Thoracic aorta (tissue), 2 donors: ENCODE measurements at regions not wholly inside any gene's neighbourhood (a gene's known extent, or its start where the extent isn't known, plus 50 kb on each side); places are given as distances from the start of the nearest gene placed in this dataset.

Experiments used
- ATAC-seq: fragments of 150-250 bp; one replicate; pipeline ENCODE4 v1.8.0; 2017; ENCODE audit warnings: low read depth; ENCODE audit not compliant: insufficient number of reproducible peaks, low FRiP score
- DNase-seq: peaks from one replicate; pipeline ENCODE4 v3.0.0-alpha.2; 2020; ENCODE audit warnings: low spot score
- H3K27ac ChIP-seq, 2 donors: fragments of 200-600 bp; sonication (generic); 1 replicate in 1 of 2; 2 replicates in 1 of 2; pipeline ENCODE4 v1.5.1; 2016; ENCODE audit warnings: mild to moderate bottlenecking in 2 of 2, moderate library complexity in 2 of 2
- H3K27me3 ChIP-seq: fragments of 200-600 bp; sonication (generic); replicated peaks from 2 replicates; pipeline ENCODE4 v1.6.0; 2016; ENCODE audit warnings: mild to moderate bottlenecking; ENCODE audit not compliant: insufficient read depth
- H3K36me3 ChIP-seq: fragments of 200-600 bp; sonication (generic); one replicate; pipeline ENCODE4 v1.5.1; 2016
- H3K4me1 ChIP-seq, 2 donors: fragments of 200-600 bp; sonication (generic); 1 replicate in 1 of 2; 2 replicates in 1 of 2; pipeline versions ENCODE4 v1.5.1 to v1.6.0; 2016; ENCODE audit warnings: low read depth in 2 of 2, mild to moderate bottlenecking in 1 of 2; ENCODE audit not compliant: control insufficient read depth in 1 of 2
- H3K4me3 ChIP-seq: fragments of 200-600 bp; sonication (generic); 2 replicates; pipeline ENCODE4 v1.5.1; 2016; ENCODE audit warnings: mild to moderate bottlenecking
- H3K9me3 ChIP-seq: fragments of 200-600 bp; sonication (generic); 2 replicates; pipeline ENCODE4 v1.5.1; 2016
- CTCF ChIP-seq: fragments of 200-600 bp; sonication (generic); IDR thresholded peaks from one replicate; pipeline ENCODE4 v1.5.1; 2019; ENCODE audit warnings: antibody characterized with exemption

GRCh38 chr5:60546207-60546606, 153.8 kb downstream of the DEPDC1B start:
- Histone ChIP-seq H3K36me3 (no peaks in the 10 kb centered on the region), H3K27me3 (no peaks in the 10 kb centered on the region), H3K4me1 (peaks cover 29 to 51% of the 10 kb centered on the region in 2 donors), H3K9me3 (no peaks in the 10 kb centered on the region), H3K4me3 (no peak overlapping the region), H3K27ac (peak overlapping the region in 1 of 2 donors; percentile 24)
- DNase-seq (no peak), ATAC-seq (no peak)
- no peak for TF ChIP-seq CTCF

DNA sequence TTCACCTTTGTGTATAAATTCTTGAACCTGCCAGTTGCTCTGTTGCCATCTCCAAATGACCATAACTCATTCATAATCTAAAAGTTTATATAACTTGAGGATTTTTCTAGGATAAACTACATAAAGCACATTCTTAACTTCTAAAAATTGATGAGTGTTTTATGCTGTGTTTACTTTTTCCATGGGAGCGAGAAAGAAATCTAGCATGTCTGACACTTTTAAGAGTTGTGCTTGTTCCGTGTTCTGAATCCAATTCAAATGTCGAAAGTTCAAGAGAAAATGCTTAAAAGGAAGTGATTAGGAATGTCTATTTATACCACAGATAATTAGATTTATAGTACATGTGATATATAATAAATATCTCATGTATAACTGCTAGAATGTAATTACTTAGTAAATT, 154.4 kb downstream of the DEPDC1B start:
- H3K9me3 ChIP-seq = no peaks in the 10 kb centered on the region
- H3K27me3 ChIP-seq = no peaks in the 10 kb centered on the region
- no peaks in the 10 kb centered on the region for H3K36me3 ChIP-seq
- DNase-seq (no peak), ATAC-seq (no peak)
- H3K4me3 ChIP-seq = no peak overlapping the region
- H3K4me1 ChIP-seq = peaks cover 36 to 58% of the 10 kb centered on the region in 2 donors
- peak overlapping the region in 1 of 2 donors; percentile 30 for H3K27ac ChIP-seq
- no peak for TF ChIP-seq CTCF

DNA sequence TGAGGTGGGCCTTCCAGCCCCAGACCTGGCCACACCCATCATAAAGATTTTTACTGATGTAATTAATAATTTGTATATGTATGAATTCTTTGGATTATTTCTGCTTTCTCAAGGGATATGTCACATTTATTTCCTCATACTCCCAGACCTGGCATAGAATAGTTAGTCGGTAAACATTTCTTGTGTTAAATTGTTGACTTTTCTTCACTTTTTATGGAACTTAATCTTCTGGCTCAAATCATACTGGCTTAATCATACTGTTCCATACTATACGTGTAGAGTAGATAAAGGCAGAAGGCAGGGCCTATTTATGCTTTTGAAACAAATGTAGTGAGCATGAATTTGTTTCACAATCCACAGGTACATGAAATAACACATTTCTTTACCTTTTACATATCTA, 155.8 kb downstream of the DEPDC1B start:
- Histone ChIP-seq H3K36me3 (no peaks in the 10 kb centered on the region), H3K4me1 (peaks cover 38 to 72% of the 10 kb centered on the region in 2 donors), H3K9me3 (no peaks in the 10 kb centered on the region), H3K4me3 (no peak overlapping the region), H3K27ac (peak overlapping the region in 1 of 2 donors; percentile 9), H3K27me3 (no peaks in the 10 kb centered on the region)
- no peak for TF ChIP-seq CTCF
- DNase-seq (no peak), ATAC-seq (no peak)

GRCh38 chr5:60541980-60542379, 158.0 kb downstream of the DEPDC1B start:
- TF ChIP-seq CTCF = no peak
- Histone ChIP-seq H3K9me3 (no peaks in the 10 kb centered on the region), H3K4me3 (no peak overlapping the region), H3K27me3 (no peaks in the 10 kb centered on the region), H3K36me3 (no peaks in the 10 kb centered on the region), H3K4me1 (peaks cover 38 to 70% of the 10 kb centered on the region in 2 donors), H3K27ac (peak overlapping the region; percentile 77 to 82)
- DNase-seq (no peak), ATAC-seq (no peak)

DNA sequence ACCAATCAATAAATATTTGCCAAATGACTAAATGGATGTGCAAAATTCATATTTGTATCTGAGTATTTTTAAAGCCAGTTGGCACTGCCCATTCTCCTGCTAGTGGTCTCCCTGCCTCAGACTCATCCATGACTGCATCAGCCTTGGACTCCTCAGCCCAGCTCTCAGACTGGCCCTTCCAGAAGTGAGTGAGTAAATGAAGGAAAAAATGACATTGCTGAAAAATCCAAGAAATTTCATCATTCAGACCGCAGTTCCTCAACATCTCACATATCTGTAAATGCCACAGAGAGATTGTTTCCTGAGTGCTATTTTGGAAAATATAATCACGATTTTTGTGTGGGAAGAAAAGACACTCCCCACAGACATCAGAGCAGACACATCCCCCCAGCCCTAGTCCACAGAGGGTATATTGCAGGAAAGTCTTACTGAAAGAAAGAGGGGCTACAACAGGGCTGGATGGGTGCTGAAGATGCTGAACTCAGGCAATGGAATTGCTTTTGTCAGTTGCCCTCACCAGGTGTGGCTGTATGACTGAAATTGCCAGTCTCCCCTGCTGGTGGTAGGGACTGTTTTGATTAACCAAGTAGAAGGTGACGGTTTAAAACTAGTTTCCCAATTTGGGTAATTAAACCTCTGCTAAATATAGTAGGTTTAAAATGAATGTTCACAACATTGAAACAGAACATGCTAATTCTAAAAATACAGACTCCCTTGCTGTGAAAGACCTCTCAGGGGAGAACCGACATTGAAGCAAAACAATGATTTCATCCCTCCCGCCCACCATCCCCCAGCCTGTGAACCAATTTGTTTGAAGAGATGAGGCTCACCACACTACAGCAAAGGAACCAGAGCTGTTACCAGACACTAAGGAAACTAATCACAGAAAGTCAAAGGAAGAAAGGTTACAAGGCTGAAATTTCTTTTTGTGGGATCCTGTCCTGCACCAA, 158.8 kb downstream of the DEPDC1B start:
- H3K4me3 ChIP-seq = peak overlapping the region; percentile 44
- peak overlapping the region; percentile 77 to 82 for H3K27ac ChIP-seq
- DNase-seq = no peak
- H3K4me1 ChIP-seq = peaks cover 35 to 64% of the 10 kb centered on the region in 2 donors
- no peaks in the 10 kb centered on the region for H3K9me3 ChIP-seq
- TF ChIP-seq CTCF = no peak
- no peaks in the 10 kb centered on the region for H3K27me3 ChIP-seq
- no peaks in the 10 kb centered on the region for H3K36me3 ChIP-seq
- peak; percentile 31 for ATAC-seq
